Heart left ventricle (tissue), 13 donors: ENCODE measurements at regions not wholly inside any gene's neighbourhood (a gene's known extent, or its start where the extent isn't known, plus 50 kb on each side); places are given as distances from the start of the nearest gene placed in this dataset.

ENCODE experiments used
- CTCF ChIP-seq, 12 donors: fragments of 200-600 bp; sonication (generic) in 4 of 12; IDR thresholded peaks; one replicate each; pipeline versions ENCODE4 v1.5.0 to v1.8.0; 2018 to 2022; ENCODE audit warnings: antibody characterized with exemption in 12 of 12, mild to moderate bottlenecking in 5 of 12
- POLR2A ChIP-seq, 2 donors: fragments of 450-650 bp; IDR thresholded peaks; one replicate each; pipeline ENCODE4 v1.6.1; 2017; ENCODE audit warnings: antibody characterized with exemption in 2 of 2, mild to moderate bottlenecking in 2 of 2, moderate library complexity in 2 of 2
- donor health status: ischemic (EF 13 %, LVEDD 7.1; RV severe dilation, severe dysfunction).
- donor health status: DM: no; HTN: yes; CAD: no.
- donor health status: DM: no; HTN: no; CAD: no.
- donor health status: ischemic (EF 25% LVEDD 6.9; RV normal size, moderate dysfunction).
- donor health status: ischemic (EF 25% LVEDD 5.7; RV mildly dilated, moderate dysfunction).
- donor health status: ischemic (EF 35%, LVEDD 5.7; RV mildly dilated, moderate dysfunction).
- donor health status: nonischemic (EF 11% LVEDD 7.7; RV severe dilation, severe dysfunction).
- donor health status: DM: yes; HTN: yes; CAD: no.
- donor health status: PGD.
- donor health status: ischemic (EF 29% LVEDD 5.4; RV normal size, mild dysfunction).
- donor health status: nonischemic (EF 23%, LVEDD 6.1; RV moderate dilation, normal function).

GRCh38 chr12:65681226-65681625 is 143.1 kb upstream of the HMGA2 start:
- TF ChIP-seq CTCF (IDR thresholded peaks at IDR 0.05), result no peak
- no peak for TF ChIP-seq POLR2A (IDR thresholded peaks at IDR 0.05)
